GM12865 (cell line): ENCODE measurements at regions not wholly inside any gene's neighbourhood (a gene's known extent, or its start where the extent isn't known, plus 50 kb on each side); places are given as distances from the start of the nearest gene placed in this dataset.

Source experiments
- DNase-seq: peaks from one replicate; pipeline ENCODE4 v3.0.0; 2010; ENCODE audit warnings: low read depth
- H3K4me3 ChIP-seq: 2 replicates; pipeline ENCODE4 v1.5.1; 2011; ENCODE audit warnings: mild to moderate bottlenecking, low read depth, low read length, control low read depth
- TF ChIP-seq, protein P1 (sequence below): IDR thresholded peaks from 2 replicates; pipeline ENCODE4 v1.5.1; 2011; ENCODE audit warnings: low read length, control low read depth, low read depth, inconsistent platforms; ENCODE audit not compliant: insufficient read depth; ENCODE audit errors: missing control alignments

DNA sequence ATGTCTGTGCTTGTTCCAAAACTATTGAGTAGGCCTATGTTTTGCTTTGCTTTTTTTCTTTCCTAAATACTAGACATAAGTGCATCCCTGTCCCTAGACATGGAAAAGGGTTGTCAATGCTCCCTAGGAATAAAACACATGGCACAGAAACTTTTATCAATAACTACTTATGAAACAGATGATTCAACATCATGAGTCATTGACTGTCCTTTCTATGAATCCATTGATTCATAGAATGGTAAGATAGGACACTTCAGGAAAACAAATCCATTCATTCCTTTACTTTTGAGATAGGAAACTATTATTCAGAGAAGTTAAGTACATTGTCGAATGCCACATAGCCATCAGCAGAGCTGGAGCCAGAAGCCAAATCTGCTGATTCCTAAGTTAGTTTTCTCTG lies 147.5 kb downstream of the TSEN15 start:
- TF ChIP-seq, protein P1, sequence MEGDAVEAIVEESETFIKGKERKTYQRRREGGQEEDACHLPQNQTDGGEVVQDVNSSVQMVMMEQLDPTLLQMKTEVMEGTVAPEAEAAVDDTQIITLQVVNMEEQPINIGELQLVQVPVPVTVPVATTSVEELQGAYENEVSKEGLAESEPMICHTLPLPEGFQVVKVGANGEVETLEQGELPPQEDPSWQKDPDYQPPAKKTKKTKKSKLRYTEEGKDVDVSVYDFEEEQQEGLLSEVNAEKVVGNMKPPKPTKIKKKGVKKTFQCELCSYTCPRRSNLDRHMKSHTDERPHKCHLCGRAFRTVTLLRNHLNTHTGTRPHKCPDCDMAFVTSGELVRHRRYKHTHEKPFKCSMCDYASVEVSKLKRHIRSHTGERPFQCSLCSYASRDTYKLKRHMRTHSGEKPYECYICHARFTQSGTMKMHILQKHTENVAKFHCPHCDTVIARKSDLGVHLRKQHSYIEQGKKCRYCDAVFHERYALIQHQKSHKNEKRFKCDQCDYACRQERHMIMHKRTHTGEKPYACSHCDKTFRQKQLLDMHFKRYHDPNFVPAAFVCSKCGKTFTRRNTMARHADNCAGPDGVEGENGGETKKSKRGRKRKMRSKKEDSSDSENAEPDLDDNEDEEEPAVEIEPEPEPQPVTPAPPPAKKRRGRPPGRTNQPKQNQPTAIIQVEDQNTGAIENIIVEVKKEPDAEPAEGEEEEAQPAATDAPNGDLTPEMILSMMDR = no peak
- H3K4me3 ChIP-seq = no peak overlapping the region
- no peak for DNase-seq

DNA sequence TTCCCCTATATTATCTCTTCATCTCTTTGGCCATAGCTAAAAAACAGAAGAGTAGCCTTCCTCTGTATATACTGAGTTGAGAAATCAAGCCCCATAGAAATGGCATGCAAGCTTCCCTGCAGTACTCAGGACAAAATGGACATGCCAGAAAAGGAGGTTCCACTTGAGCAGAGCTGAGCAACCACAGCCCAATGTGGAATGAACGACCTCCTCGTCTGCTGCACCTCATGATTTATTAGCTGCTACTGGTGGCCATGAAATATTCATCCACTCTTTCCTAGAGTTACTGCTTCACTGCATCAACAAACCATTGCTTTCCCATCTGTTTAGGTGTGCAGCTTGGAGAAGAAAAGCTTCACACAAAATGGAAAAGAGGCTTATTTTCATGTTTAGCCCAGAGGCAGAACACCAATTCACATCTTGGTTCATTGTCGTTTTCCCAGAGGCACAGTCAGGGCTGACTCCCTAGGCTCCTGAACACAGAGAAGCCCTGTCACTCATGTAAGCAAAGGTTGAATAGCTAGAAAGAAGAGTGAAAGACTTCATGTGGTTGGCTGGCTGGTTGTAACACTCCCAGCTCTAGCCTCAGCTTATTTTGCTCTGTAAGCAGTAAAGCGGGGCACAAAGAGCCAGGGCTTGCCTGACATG lies 148.0 kb downstream of the TSEN15 start:
- DNase-seq = no peak
- no peak overlapping the region for H3K4me3 ChIP-seq
- TF ChIP-seq, protein P1 = no peak

DNA sequence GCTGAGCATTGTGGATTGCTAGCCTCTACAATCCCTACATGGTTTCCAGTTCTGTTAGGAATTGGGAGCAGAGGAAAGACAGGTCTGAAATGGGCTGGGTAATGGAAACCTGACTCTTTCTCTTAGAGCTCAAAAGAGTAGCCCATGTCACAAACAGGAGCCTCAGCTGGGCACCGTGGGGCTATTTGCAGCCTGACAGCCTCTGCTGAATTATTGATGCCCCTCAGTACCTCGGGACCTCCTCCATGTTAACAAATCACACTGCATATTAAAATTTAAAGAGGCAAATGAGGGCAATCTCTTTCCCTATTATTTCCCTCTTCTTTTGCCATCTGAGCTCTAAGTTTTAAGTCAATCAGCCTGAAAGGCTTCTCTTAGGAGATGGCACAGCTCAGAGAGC lies 157.1 kb downstream of the TSEN15 start:
- no peak for DNase-seq
- TF ChIP-seq, protein P1 = no peak
- H3K4me3 ChIP-seq = no peak overlapping the region

DNA sequence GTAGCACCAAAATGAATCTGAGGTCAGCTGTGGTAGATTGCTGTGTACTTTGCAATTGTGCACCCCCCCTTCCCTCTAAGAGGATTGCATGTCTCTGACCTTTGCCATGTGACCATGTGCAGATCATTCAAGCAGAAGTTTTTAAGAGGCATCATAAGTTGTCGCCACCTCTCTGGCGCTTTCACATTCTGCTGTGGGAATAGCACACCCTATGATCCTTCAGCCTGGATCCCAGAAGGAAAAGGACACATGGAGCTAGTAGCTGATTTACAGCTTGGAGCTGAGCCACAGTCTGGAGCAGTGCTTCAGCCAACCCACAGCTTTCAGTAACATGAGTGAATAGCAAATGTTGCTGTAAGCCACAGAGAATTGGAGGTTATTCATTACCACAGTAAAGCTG lies 158.5 kb downstream of the TSEN15 start:
- TF ChIP-seq, protein P1 = no peak
- DNase-seq = no peak
- H3K4me3 ChIP-seq = no peak overlapping the region

DNA sequence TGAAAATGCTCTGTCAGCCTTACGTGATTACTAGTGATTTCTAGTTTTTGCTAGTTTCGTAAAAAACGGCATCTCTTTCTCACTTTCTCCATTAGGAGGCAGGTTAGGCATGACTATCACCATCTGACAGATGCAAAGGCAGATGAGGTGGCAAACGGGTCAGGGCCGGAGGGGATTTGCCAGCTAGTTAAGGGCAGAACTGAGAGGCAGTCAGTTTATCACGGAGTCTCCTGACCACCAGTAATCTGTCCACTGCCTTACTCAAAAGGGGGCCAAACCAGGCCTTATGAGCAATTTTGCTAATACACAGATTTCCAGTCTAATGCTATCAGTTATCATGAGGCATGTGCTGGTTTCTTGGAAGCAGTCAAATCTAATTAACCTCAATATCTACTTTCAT lies 159.3 kb downstream of the TSEN15 start:
- DNase-seq = peak; percentile 44
- TF ChIP-seq, protein P1 = peak; percentile 9
- H3K4me3 ChIP-seq = no peak overlapping the region

DNA sequence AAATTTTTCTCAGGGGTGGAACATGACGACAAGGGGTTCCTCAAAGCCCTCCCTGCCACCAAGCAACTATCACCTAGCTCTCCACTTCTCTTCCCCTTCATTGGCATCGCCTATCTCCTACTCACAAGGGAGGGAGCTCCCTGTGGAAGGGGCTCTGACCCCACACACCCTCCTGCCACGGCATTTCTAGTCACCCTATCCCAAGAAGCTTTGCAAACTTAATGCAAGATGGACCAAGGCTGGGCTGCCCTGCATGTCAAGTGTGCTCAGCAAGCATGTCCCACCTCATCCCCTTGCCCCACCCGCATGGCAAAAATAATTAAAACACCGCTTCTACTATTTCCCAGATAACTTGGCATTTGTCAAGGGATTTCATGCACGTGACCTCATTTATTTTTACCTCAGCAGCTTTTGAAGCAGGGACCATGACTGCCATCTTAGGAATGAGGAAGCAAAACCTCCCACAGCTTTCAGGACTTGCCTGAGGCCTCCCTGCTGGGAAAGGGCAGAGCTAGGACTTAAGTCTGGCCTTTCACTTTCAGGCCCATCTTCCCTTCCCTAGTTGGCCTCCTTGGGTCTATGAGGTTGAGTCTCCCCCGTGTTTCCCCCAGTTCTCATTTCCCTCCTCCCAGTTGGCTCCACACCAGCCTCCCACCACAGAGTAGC lies 161.3 kb downstream of the TSEN15 start:
- TF ChIP-seq, protein P1 = no peak
- no peak overlapping the region for H3K4me3 ChIP-seq
- peak; percentile 42 for DNase-seq
